NCI-H2196 treated with DMSO at 0.1 percent for 48 hours (cell line): ENCODE measurements at regions not wholly inside any gene's neighbourhood (a gene's known extent, or its start where the extent isn't known, plus 50 kb on each side); places are given as distances from the start of the nearest gene placed in this dataset.
"Not testable (repeated sequence)": the region's sequence is repeated elsewhere in the genome, so short reads cannot be mapped to it uniquely, and the experiment has no call there.

ENCODE experiments used
- DNase-seq: peaks from one replicate; lab custom pipeline; 2025; ENCODE audit not compliant: unreplicated experiment; lab: John Stamatoyannopoulos, UW

- DNase-seq, result no peak
These were observed 636.6 kb downstream of the TNS3 start for GRCh38 chr7:46945328-46945727.

DNA sequence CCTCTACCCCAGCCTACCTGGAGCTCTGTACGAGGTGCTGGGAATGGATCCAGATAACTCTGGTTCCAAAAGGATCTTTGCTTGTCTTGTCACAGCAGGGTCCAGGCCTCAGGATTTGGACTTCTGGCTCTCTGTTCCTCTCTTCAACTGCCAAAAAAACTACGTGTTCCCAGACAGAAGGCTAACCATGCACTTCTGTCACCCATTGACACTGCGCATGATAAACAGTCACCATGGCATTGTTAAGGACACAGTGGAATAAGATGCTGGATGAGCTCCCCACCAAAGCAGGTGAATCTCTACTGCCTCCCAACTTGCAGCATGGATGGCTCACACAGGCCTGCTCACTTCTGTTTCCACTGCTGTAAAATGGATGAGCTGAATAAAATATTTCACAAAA, 637.9 kb downstream of the TNS3 start:
- no peak for DNase-seq

GRCh38 chr7:46942574-46942973, 639.3 kb downstream of the TNS3 start:
- DNase-seq, result no peak

DNA sequence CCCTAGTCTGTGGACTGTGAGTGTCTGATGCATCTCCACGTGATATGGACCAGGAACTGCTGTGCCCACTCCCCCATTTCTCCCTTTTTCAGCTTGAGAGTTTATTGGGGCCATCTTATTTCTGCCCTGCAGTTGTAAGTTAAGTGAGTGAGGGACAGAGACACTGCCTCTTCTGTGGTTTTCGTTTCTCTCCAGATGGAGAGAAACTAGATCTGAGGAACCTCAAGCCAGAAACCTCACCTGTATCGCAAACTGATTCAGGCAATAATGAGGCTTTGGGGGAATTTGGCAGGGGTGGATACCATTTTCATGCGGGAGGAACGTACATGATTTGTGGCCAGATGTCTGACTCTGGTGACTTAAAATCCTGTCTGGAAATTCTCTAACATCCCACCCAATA, 641.7 kb downstream of the TNS3 start:
- DNase-seq, result no peak

GRCh38 chr7:46939558-46939957, 642.4 kb downstream of the TNS3 start:
- no peak for DNase-seq

- no peak for DNase-seq
These were observed 642.8 kb downstream of the TNS3 start for GRCh38 chr7:46939089-46939488.

DNA sequence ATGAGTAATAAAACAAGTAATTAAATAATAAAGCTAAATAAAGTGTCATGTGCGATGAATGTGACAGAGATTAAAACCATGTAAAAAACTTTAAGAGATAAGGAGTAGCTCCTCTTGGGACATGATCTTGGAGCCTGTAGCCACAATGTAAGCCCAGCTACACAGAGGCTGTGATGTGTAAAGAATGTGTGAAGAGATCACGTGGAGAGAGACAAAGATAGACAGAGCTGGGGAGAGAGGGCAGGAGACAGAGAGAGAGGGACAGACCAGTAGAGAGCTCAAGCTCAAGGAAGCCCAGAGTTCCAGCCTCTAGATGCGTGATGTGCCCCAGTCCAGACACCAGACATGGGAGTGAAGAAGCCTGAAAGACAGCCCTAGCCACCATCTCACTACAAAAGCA, 644.1 kb downstream of the TNS3 start:
- DNase-seq, result no peak

DNA sequence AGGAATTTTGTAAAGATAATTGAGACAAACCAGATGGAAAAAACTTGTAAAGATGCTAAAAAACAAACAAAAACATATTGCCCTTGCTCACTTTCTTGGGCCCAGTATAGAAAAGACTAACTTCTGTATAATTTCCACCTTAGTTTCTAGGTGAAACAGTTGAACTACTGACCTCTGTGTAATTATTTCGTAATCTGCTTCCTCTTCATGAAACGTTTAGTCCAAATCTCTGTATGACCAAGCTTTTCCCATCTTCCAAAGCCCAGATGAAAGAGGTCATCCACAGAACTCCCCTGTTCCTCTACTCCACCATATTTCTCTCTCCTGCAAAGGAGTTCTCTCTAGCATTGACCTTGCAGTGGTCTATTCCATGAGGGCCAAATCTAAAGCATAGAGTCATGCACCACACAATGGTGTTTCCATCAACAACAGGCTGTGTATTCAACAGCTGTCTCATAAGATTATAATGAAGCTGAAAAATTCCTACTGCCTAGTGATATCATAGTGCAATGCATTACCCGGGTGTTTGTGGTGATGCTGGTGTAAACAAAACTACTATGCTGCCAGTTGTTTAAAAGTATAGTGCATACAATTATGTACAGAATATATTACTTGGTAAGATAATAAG, 647.6 kb downstream of the TNS3 start:
- DNase-seq, result no peak

- no peak for DNase-seq
These were observed 648.3 kb downstream of the TNS3 start for GRCh38 chr7:46933596-46933995.

GRCh38 chr7:46932676-46933424, 649.1 kb downstream of the TNS3 start:
- DNase-seq, result no peak

GRCh38 chr7:46932306-46932675, 649.6 kb downstream of the TNS3 start:
- no peak for DNase-seq

- no peak for DNase-seq
These were observed 651.5 kb downstream of the TNS3 start for GRCh38 chr7:46930366-46930765.

- no peak for DNase-seq
These were observed 652.6 kb downstream of the TNS3 start for GRCh38 chr7:46929359-46929758.

- DNase-seq, result no peak
These were observed 653.2 kb downstream of the TNS3 start for GRCh38 chr7:46928719-46929118.

DNA sequence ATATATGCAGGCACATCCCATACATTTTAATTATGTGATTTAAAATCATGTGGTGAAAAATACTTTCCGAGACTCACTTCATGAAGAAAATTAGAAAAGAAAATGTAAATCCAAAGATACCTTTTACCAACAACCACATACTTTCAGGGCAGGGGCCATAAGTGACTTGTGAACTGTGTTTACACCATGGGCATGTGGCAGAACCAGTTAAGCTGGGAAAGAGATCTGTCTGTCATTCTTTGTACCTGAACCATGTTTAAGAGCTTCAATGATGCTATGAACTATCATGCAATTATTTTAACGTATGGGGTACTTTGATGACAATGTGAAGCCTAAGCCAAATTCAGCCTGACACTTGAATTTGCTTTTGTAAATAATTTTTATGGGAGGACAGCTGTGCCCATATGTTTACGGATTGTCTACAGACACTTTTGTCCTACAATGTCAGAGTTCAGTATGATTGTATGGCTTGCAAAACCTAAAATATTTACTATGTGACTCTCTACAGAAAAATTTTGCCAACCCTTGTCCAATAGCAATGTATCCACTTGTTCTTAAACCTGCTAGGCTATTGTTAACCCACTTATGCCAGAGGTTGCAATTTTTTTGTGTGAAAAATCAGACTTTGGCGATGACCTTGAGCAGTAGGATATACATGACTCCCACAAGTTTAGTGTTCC, 654.6 kb downstream of the TNS3 start:
- DNase-seq, result no peak

GRCh38 chr7:46916581-46916980, 665.3 kb downstream of the TNS3 start:
- no peak for DNase-seq

GRCh38 chr7:46912692-46913091, 669.2 kb downstream of the TNS3 start:
- no peak for DNase-seq

- DNase-seq, result no peak
These were observed 672.3 kb downstream of the TNS3 start for GRCh38 chr7:46909601-46910051.

GRCh38 chr7:46908770-46909169, 673.1 kb downstream of the TNS3 start:
- DNase-seq, result no peak

DNA sequence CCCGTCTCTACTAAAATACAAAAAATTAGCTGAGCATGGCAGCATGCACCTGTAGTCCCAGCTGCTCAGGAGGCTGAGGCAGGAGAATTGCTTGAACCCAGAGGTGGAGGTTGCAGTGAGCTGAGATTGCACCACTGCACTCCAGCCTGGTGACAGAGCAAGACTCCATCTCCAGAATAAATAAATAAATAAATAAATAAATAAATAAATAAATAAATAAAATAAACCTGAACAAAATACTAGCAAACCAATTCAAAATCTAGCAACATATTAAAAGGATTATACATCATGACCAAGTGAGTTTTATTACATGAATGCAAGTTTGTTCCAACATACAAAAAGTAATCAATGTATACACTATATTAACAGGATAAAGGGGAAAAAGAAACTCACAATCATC, 677.4 kb downstream of the TNS3 start:
- DNase-seq, result not testable (repeated sequence)

- DNase-seq, result no peak
These were observed 679.4 kb downstream of the TNS3 start for GRCh38 chr7:46902463-46902862.
